ENCODE measurements at regions not wholly inside any gene's neighbourhood (a gene's known extent, or its start where the extent isn't known, plus 50 kb on each side); places are given as distances from the start of the nearest gene placed in this dataset.

DNA sequence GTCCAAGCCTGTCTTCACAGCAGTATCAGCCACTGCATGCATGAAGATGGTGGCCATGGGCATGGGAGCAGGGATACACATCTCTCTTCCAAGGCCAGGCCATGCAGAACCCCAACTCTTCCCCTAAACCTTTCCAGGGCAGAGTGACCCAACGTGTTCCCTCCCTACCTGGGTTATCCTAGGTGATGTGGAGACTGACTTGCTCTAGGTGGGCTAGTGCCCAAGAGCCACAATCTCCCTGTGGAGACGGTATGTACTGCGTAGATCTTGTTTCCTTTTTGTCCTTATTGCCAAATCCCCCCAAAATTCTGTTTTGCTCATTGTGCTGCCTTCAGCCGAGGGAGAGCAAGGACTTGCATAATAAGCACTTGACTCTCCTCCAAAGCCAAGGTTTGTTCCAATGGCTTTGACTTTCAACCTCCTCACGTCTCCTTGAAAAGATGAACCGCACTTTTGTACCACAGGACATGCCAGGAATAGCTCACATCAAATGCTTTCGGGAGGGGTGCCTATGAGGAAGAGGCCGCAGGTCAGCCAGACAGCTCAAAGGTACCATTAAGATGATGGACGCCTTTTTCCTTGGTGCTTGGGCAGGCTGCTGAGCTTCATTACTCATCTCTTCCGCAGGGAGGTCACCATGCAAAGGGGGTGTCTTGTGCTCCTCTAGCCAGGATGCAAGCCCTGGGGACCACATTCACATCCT is 76.2 kb upstream of the GLI2 start (continued):
- TF ChIP-seq, protein P1, sequence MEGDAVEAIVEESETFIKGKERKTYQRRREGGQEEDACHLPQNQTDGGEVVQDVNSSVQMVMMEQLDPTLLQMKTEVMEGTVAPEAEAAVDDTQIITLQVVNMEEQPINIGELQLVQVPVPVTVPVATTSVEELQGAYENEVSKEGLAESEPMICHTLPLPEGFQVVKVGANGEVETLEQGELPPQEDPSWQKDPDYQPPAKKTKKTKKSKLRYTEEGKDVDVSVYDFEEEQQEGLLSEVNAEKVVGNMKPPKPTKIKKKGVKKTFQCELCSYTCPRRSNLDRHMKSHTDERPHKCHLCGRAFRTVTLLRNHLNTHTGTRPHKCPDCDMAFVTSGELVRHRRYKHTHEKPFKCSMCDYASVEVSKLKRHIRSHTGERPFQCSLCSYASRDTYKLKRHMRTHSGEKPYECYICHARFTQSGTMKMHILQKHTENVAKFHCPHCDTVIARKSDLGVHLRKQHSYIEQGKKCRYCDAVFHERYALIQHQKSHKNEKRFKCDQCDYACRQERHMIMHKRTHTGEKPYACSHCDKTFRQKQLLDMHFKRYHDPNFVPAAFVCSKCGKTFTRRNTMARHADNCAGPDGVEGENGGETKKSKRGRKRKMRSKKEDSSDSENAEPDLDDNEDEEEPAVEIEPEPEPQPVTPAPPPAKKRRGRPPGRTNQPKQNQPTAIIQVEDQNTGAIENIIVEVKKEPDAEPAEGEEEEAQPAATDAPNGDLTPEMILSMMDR (IDR thresholded peaks at IDR 0.05; ENCODE audit: control extremely low read depth in 1 of 3, insufficient read depth in 1 of 3, low read depth in 1 of 3, low read length in 3 of 3), result no peak
